B cell (primary cell): ENCODE measurements at regions not wholly inside any gene's neighbourhood (a gene's known extent, or its start where the extent isn't known, plus 50 kb on each side); places are given as distances from the start of the nearest gene placed in this dataset.

Experiments used
- CTCF ChIP-seq: fragments of 200-600 bp; IDR thresholded peaks from one replicate; pipeline ENCODE4 v1.8.0; 2022; ENCODE audit warnings: antibody characterized with exemption, mild to moderate bottlenecking
- EZH2 ChIP-seq: IDR thresholded peaks from 2 replicates; pipeline ENCODE4 v1.6.1; 2012; ENCODE audit warnings: borderline replicate concordance, low read depth, mild to moderate bottlenecking, moderate library complexity, low read length; ENCODE audit not compliant: insufficient read depth, poor library complexity, severe bottlenecking

GRCh38 chr10:43819464-43820230 is 171.0 kb upstream of the ZNF32 start:
- TF ChIP-seq CTCF (no peak), EZH2 (no peak)
